Naive B cell (primary cell): ENCODE measurements at regions not wholly inside any gene's neighbourhood (a gene's known extent, or its start where the extent isn't known, plus 50 kb on each side); places are given as distances from the start of the nearest gene placed in this dataset.

Experiments used
- ATAC-seq, 2 donors: fragments of 150-1000 bp; cut with Tn5 transposase; 2 replicates each; pipeline ENCODE4 v1.10.0; 2021; ENCODE audit warnings: low read depth in 2 of 2, mild to moderate bottlenecking in 2 of 2, moderate library complexity in 2 of 2
- DNase-seq: peaks from one replicate; pipeline ENCODE4 v3.0.0; 2022
- H3K27ac Mint-ChIP-seq, 6 donors: one replicate each; pipeline ENCODE4 v1.8.0; 2020 to 2022; ENCODE audit warnings: mild to moderate bottlenecking in 6 of 6, mixed read lengths in 6 of 6, moderate library complexity in 5 of 6, inconsistent platforms in 2 of 6
- H3K27me3 Mint-ChIP-seq, 3 donors: one replicate each; pipeline ENCODE4 v1.8.0; 2021 to 2022; ENCODE audit warnings: mixed read lengths in 3 of 3, mild to moderate bottlenecking in 1 of 3
- H3K36me3 Mint-ChIP-seq, 2 donors: one replicate each; pipeline ENCODE4 v1.8.0; 2020 to 2022; ENCODE audit warnings: mixed read lengths in 2 of 2, inconsistent platforms in 1 of 2, mild to moderate bottlenecking in 1 of 2
- H3K4me1 Mint-ChIP-seq, 3 donors: one replicate each; pipeline ENCODE4 v1.8.0; 2020 to 2022; ENCODE audit warnings: mixed read lengths in 3 of 3, inconsistent platforms in 1 of 3, mild to moderate bottlenecking in 1 of 3, moderate library complexity in 1 of 3
- H3K4me3 Mint-ChIP-seq, 8 donors: one replicate each; pipeline ENCODE4 v1.8.0; 2020 to 2022; ENCODE audit warnings: mild to moderate bottlenecking in 8 of 8, mixed read lengths in 8 of 8, moderate library complexity in 8 of 8, inconsistent platforms in 2 of 8
- H3K9me3 Mint-ChIP-seq, 7 donors: one replicate each; pipeline ENCODE4 v1.8.0; 2020 to 2022; ENCODE audit warnings: mixed read lengths in 7 of 7, mild to moderate bottlenecking in 5 of 7, inconsistent platforms in 2 of 7, moderate library complexity in 1 of 7

GRCh38 chr21:17947531-17947930 lies 128.4 kb upstream of the C21orf91 start:
- Mint-ChIP-seq H3K36me3 (no peaks in the 10 kb centered on the region), H3K9me3 (peaks cover 0 to 24% (median 13%) of the 10 kb centered on the region in 7 donors), H3K27me3 (no peaks in the 10 kb centered on the region), H3K27ac (no peak overlapping the region), H3K4me3 (no peak overlapping the region), H3K4me1 (no peaks in the 10 kb centered on the region)
- ATAC-seq (no peak), DNase-seq (no peak)

DNA sequence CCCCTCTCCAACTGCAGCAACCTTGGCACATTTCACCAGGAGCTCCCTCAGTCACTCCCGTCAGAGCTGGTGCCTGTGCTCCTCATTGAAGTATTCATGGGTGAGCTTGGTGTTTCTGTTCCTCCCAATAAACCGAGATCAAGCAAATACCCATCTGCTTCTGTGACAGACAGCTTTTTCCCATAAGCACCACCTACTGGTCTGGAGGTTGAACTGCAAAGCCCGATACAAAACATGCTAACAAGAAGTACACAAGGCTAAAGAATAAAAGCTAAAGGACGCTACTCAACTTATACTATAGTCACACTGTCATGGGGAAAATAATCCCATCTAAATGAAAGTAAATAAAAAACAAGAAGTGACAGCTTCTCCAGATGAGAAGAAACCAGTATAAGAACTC lies 111.9 kb upstream of the C21orf91 start:
- Mint-ChIP-seq H3K4me1 (no peaks in the 10 kb centered on the region), H3K4me3 (no peak overlapping the region), H3K27me3 (peaks cover 0 to 9% (median 0%) of the 10 kb centered on the region in 3 donors), H3K36me3 (peaks cover 0 to 6% of the 10 kb centered on the region in 2 donors), H3K9me3 (peaks cover 0 to 6% (median 0%) of the 10 kb centered on the region in 7 donors), H3K27ac (no peak overlapping the region)
- ATAC-seq = no peak
- DNase-seq = no peak

DNA sequence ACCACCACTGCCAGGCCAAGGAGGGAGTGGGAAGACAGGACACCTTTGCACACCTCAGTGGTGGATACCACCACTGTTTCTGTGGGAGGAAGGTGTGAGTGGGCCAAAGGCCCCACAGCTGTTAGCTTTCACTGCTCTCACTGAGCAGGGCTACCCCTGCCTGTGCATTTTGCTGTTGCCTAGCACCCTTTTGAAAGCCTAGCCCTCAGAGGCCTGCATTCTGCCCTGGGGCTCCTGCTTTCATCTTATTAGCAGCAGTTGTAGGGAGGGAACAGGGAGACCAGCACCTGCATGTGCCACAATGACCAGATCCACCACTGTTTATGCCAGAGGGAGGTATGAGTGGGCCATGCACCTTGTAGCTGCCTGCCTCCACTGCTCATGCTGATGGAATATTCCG lies 110.9 kb upstream of the C21orf91 start:
- H3K27me3 Mint-ChIP-seq = no peaks in the 10 kb centered on the region
- H3K4me3 Mint-ChIP-seq = no peak overlapping the region
- H3K9me3 Mint-ChIP-seq = peaks cover 0 to 6% (median 0%) of the 10 kb centered on the region in 7 donors
- peaks cover 0 to under 1% (median 0%) of the 10 kb centered on the region in 3 donors for H3K4me1 Mint-ChIP-seq
- H3K27ac Mint-ChIP-seq = no peak overlapping the region
- H3K36me3 Mint-ChIP-seq = peaks cover 0 to 6% of the 10 kb centered on the region in 2 donors
- DNase-seq (no peak), ATAC-seq (no peak)

DNA sequence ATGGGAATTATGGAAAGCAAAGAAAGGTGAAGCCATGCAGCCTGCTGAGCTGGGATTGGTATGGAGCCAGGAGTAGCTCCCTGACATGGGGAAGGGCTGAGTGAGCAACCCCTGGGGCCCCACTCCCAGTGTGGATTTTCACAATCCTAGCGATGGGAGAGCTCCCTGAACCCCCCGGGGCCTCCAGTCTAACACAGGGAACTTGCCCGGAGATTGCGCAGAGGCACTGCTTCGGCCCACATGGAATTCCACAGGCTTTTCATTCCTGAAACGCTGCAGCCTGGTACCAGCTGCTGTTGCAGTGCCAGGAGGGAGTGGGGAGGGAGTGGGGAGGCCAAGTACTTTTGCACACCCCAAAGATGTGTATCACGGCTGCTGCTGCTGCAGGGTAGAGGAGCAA lies 110.4 kb upstream of the C21orf91 start:
- H3K4me1 Mint-ChIP-seq = peaks cover 0 to 4% (median 4%) of the 10 kb centered on the region in 3 donors
- ATAC-seq (no peak), DNase-seq (no peak)
- no peaks in the 10 kb centered on the region for H3K27me3 Mint-ChIP-seq
- H3K4me3 Mint-ChIP-seq = no peak overlapping the region
- H3K36me3 Mint-ChIP-seq = peaks cover 0 to 6% of the 10 kb centered on the region in 2 donors
- peaks cover 0 to 6% (median 0%) of the 10 kb centered on the region in 7 donors for H3K9me3 Mint-ChIP-seq
- H3K27ac Mint-ChIP-seq = no peak overlapping the region

GRCh38 chr21:17925899-17926298 lies 106.7 kb upstream of the C21orf91 start:
- Mint-ChIP-seq H3K27me3 (peaks cover 3 to 8% (median 6%) of the 10 kb centered on the region in 3 donors), H3K4me3 (no peak overlapping the region), H3K36me3 (no peaks in the 10 kb centered on the region), H3K27ac (no peak overlapping the region), H3K4me1 (peaks cover 0 to 4% (median 4%) of the 10 kb centered on the region in 3 donors), H3K9me3 (peaks cover 0 to 3% (median under 1%) of the 10 kb centered on the region in 7 donors)
- no peak for ATAC-seq
- no peak for DNase-seq

- Mint-ChIP-seq H3K4me3 (no peak overlapping the region), H3K36me3 (peaks cover 0 to 3% of the 10 kb centered on the region in 2 donors), H3K27ac (no peak overlapping the region), H3K27me3 (peaks cover 3 to 8% (median 6%) of the 10 kb centered on the region in 3 donors), H3K9me3 (peaks cover under 1 to 9% (median 6%) of the 10 kb centered on the region in 7 donors), H3K4me1 (peaks cover 0 to 4% (median 4%) of the 10 kb centered on the region in 3 donors)
- peak; percentile 81 to 85 for ATAC-seq
- peak; percentile 35 for DNase-seq
Observed at GRCh38 chr21:17925000-17925610, 105.9 kb upstream of the C21orf91 start.

DNA sequence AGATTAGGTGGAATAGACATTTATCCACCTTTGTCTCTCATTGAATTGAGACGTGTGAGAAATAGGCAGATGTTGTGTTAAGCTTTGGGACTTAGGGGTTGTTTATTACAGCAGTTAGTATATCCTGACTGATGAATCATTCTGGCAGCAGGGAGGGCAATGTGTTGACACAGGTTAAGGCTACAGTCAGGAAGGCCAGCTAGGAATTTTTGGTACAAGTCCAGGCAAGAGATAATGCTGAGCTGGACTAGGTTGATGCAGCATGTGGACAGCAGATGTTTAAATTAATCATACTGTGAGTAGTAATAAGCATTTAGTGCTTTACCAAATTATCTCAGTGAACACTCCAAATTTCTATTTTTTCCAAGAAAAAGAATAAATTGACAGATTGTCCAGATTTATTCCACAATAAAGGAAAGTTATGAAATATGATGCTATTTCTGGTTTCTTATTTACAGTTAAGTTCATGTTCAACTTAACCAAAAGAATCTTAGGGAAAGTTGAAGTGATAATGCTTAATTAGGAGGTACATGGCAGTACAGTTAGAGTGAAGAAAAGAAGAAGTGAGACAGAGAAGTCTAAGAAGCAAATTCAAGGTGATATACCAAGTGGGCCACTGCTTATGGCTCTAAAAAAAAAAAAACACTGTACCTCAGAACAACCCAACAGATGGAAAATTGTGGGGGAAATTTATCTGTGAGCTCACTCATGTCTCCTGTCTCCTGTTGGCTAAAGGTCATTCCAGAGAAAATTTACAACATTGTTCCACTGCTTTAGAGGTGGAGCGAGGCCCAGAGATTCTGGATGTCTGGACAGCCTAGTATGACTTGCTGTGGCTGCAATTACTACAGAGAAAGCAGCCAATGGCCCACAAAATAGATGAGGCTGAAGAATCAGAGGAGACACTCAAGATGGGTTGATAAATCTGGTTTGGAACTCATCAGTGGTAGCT lies 102.7 kb upstream of the C21orf91 start:
- H3K27me3 Mint-ChIP-seq = peaks cover 3 to 8% (median 6%) of the 10 kb centered on the region in 3 donors
- ATAC-seq (no peak), DNase-seq (no peak)
- H3K36me3 Mint-ChIP-seq = peaks cover 11 to 16% of the 10 kb centered on the region in 2 donors
- no peak overlapping the region for H3K27ac Mint-ChIP-seq
- H3K9me3 Mint-ChIP-seq = peaks cover 3 to 26% (median 19%) of the 10 kb centered on the region in 7 donors
- peaks cover 0 to 4% (median 4%) of the 10 kb centered on the region in 3 donors for H3K4me1 Mint-ChIP-seq
- no peak overlapping the region for H3K4me3 Mint-ChIP-seq

- Mint-ChIP-seq H3K4me1 (no peaks in the 10 kb centered on the region), H3K36me3 (peaks cover 11 to 16% of the 10 kb centered on the region in 2 donors), H3K27ac (no peak overlapping the region), H3K4me3 (no peak overlapping the region), H3K27me3 (peaks cover 4 to 8% (median 8%) of the 10 kb centered on the region in 3 donors), H3K9me3 (peaks cover 3 to 26% (median 17%) of the 10 kb centered on the region in 7 donors)
- DNase-seq = no peak
- no peak for ATAC-seq
Observed at GRCh38 chr21:17915976-17916375, 96.8 kb upstream of the C21orf91 start.

GRCh38 chr21:17911628-17912027 lies 92.5 kb upstream of the C21orf91 start:
- H3K4me3 Mint-ChIP-seq = no peak overlapping the region
- ATAC-seq (no peak), DNase-seq (no peak)
- H3K4me1 Mint-ChIP-seq = no peaks in the 10 kb centered on the region
- peaks cover 7 to 8% (median 8%) of the 10 kb centered on the region in 3 donors for H3K27me3 Mint-ChIP-seq
- H3K9me3 Mint-ChIP-seq = peaks cover 0 to 3% (median 0%) of the 10 kb centered on the region in 7 donors
- H3K27ac Mint-ChIP-seq = no peak overlapping the region
- no peaks in the 10 kb centered on the region for H3K36me3 Mint-ChIP-seq

- Mint-ChIP-seq H3K27me3 (no peaks in the 10 kb centered on the region), H3K4me3 (no peak overlapping the region), H3K36me3 (peaks cover under 1 to 13% of the 10 kb centered on the region in 2 donors), H3K9me3 (peaks cover 0 to 12% (median 6%) of the 10 kb centered on the region in 7 donors), H3K4me1 (peaks cover 5 to 11% (median 6%) of the 10 kb centered on the region in 3 donors), H3K27ac (no peak overlapping the region)
- no peak for ATAC-seq
- no peak for DNase-seq
Observed at GRCh38 chr21:17903929-17904639, 84.9 kb upstream of the C21orf91 start.

DNA sequence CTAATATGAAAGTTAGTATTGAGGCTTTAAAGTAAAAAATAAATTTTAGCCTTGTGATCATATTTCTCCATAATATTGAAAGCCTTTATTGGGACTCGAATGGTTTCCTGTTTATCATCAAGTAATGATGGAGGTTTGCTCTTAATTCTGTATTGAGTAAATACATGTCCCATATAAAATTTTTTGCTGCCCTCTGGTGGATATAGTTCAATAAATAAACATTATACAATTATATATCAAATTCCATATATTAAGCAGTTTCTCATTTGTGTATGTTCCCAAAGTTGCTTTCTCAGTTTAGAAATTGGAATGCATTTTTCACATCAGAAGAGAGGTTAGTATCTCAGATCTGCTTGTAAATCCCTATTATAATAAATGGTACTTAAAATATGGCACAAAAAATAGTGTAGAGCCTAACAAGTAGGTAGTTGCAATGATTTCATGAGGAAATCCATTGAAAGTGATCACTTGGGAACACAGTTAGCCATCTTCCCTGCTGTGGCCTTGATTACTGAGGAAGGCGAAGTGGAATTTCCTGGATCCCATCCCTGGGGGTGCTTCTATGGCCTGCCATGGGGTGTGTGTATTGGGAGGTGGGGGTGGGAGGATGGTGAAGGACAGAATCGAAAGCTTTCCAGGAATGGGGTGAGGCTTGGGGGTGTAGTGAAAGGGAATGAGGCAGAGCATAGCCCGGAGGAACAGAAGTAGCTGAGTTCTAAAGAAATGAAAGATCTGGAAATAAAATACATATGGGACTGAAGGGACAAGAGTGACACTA lies 84.1 kb upstream of the C21orf91 start:
- DNase-seq (peak; percentile 26), ATAC-seq (peak in 1 of 2 donors; percentile 50)
- Mint-ChIP-seq H3K9me3 (peaks cover 0 to 21% (median 7%) of the 10 kb centered on the region in 7 donors), H3K27me3 (no peaks in the 10 kb centered on the region), H3K36me3 (peaks cover 8 to 18% of the 10 kb centered on the region in 2 donors), H3K27ac (no peak overlapping the region), H3K4me3 (no peak overlapping the region), H3K4me1 (peaks cover 5 to 11% (median 6%) of the 10 kb centered on the region in 3 donors)

GRCh38 chr21:17901458-17902079 lies 82.4 kb upstream of the C21orf91 start:
- H3K4me1 Mint-ChIP-seq = peaks cover 5 to 11% (median 6%) of the 10 kb centered on the region in 3 donors
- H3K9me3 Mint-ChIP-seq = peaks cover 3 to 35% (median 10%) of the 10 kb centered on the region in 7 donors
- peaks cover 8 to 31% of the 10 kb centered on the region in 2 donors for H3K36me3 Mint-ChIP-seq
- DNase-seq = no peak
- H3K4me3 Mint-ChIP-seq = no peak overlapping the region
- H3K27me3 Mint-ChIP-seq = peaks cover 0 to 14% (median 0%) of the 10 kb centered on the region in 3 donors
- no peak for ATAC-seq
- H3K27ac Mint-ChIP-seq = no peak overlapping the region
